Neural cell (in vitro differentiated cells): ENCODE measurements at regions not wholly inside any gene's neighbourhood (a gene's known extent, or its start where the extent isn't known, plus 50 kb on each side); places are given as distances from the start of the nearest gene placed in this dataset.

Experiments
- H2AFZ ChIP-seq: fragments of 200-600, 300-800 bp; sonication (generic), shearing (Covaris generic); 2 replicates; pipeline ENCODE4 v1.6.0; 2014; ENCODE audit warnings: low read depth, mild to moderate bottlenecking, antibody characterized with exemption, low read length, moderate library complexity
- H3F3A ChIP-seq: fragments of 200-600 bp; shearing (Covaris generic); 2 replicates; pipeline ENCODE4 v1.6.1; 2016; ENCODE audit warnings: mild to moderate bottlenecking, moderate library complexity, mixed read lengths, antibody characterized with exemption, low read length; ENCODE audit not compliant: insufficient read depth, poor library complexity, severe bottlenecking
- H3K27ac ChIP-seq: fragments of 200-600, 300-800 bp; sonication (generic), shearing (Covaris generic); 2 replicates; pipeline ENCODE4 v1.5.1; 2014; ENCODE audit warnings: mild to moderate bottlenecking, low read length, moderate library complexity
- H3K27me3 ChIP-seq: fragments of 300-800, 200-600 bp; sonication (generic), shearing (Covaris generic); 2 replicates; pipeline ENCODE4 v1.6.0; 2014; ENCODE audit warnings: mild to moderate bottlenecking, low read depth, low read length, moderate library complexity; ENCODE audit not compliant: insufficient read depth
- H3K36me3 ChIP-seq: fragments of 300-800, 200-600 bp; sonication (generic), shearing (Covaris generic); 2 replicates; pipeline ENCODE4 v1.5.1; 2014; ENCODE audit warnings: mild to moderate bottlenecking, antibody characterized with exemption, low read length, moderate library complexity; ENCODE audit not compliant: insufficient read depth
- H3K4me2 ChIP-seq: fragments of 300-800, 200-600 bp; sonication (generic), shearing (Covaris generic); 2 replicates; pipeline ENCODE4 v1.6.0; 2014; ENCODE audit warnings: mild to moderate bottlenecking, low read length
- H3K4me3 ChIP-seq: fragments of 300-800, 200-600 bp; sonication (generic), shearing (Covaris generic); 2 replicates; pipeline ENCODE4 v1.5.1; 2014; ENCODE audit warnings: mild to moderate bottlenecking, low read length, moderate library complexity
- H3K79me2 ChIP-seq: fragments of 200-600 bp; shearing (Covaris generic); replicated peaks from 2 replicates; pipeline ENCODE4 v1.6.0; 2014; ENCODE audit warnings: mild to moderate bottlenecking, low read length, moderate library complexity; ENCODE audit not compliant: insufficient read depth
- H3K9ac ChIP-seq: fragments of 300-800, 200-600 bp; sonication (generic), shearing (Covaris generic); 2 replicates; pipeline ENCODE4 v1.6.1; 2016; ENCODE audit warnings: mild to moderate bottlenecking, low read length, mixed read lengths
- H3K9me2 ChIP-seq: fragments of 200-600 bp; shearing (Covaris generic); 2 replicates; pipeline ENCODE4 v1.6.1; 2016; ENCODE audit warnings: mild to moderate bottlenecking, low read length, mixed read lengths; ENCODE audit not compliant: insufficient read depth
- H3K9me3 ChIP-seq: fragments of 200-600, 300-800 bp; sonication (generic), shearing (Covaris generic); 2 replicates; pipeline ENCODE4 v1.6.1; 2016; ENCODE audit warnings: mild to moderate bottlenecking, mixed run types, low read length, moderate library complexity, mixed read lengths
- H4K20me1 ChIP-seq: fragments of 200-600 bp; shearing (Covaris generic); 2 replicates; pipeline ENCODE4 v1.6.1; 2016; ENCODE audit warnings: mild to moderate bottlenecking, mixed run types; ENCODE audit not compliant: insufficient read depth
- CTCF ChIP-seq: fragments of 450-650 bp; IDR thresholded peaks from 2 replicates; pipeline ENCODE4 v1.5.1; 2014; ENCODE audit warnings: antibody characterized with exemption, mild to moderate bottlenecking, moderate library complexity; ENCODE audit not compliant: poor library complexity, severe bottlenecking
- EP300 ChIP-seq: fragments of 450-650 bp; conservative IDR thresholded peaks from 2 replicates; pipeline ENCODE4 v1.6.1; 2014; ENCODE audit warnings: antibody characterized with exemption, mild to moderate bottlenecking, moderate library complexity; ENCODE audit not compliant: poor library complexity, severe bottlenecking
- EZH2 ChIP-seq: fragments of 200-600, 300-800 bp; shearing (Covaris generic), sonication (generic); IDR thresholded peaks from 2 replicates; pipeline ENCODE4 v1.6.1; 2014; ENCODE audit warnings: antibody characterized with exemption, low read length, borderline replicate concordance, mild to moderate bottlenecking; ENCODE audit not compliant: insufficient read depth, poor library complexity, severe bottlenecking
- MXI1 ChIP-seq: fragments of 450-650 bp; conservative IDR thresholded peaks from 2 replicates; pipeline ENCODE4 v1.6.1; 2014; ENCODE audit warnings: antibody characterized with exemption, mild to moderate bottlenecking; ENCODE audit not compliant: poor library complexity, severe bottlenecking
- POLR2AphosphoS5 ChIP-seq: IDR thresholded peaks from 2 replicates; pipeline ENCODE4 v1.6.1; 2012
- RAD21 ChIP-seq: fragments of 450-650 bp; conservative IDR thresholded peaks from 2 replicates; pipeline ENCODE4 v1.6.1; 2014; ENCODE audit warnings: antibody characterized with exemption, mild to moderate bottlenecking, moderate library complexity
- REST ChIP-seq: IDR thresholded peaks from 2 replicates; pipeline ENCODE4 v1.6.1; 2012; ENCODE audit warnings: borderline replicate concordance
- SMC3 ChIP-seq: fragments of 450-650 bp; conservative IDR thresholded peaks from 2 replicates; pipeline ENCODE4 v1.6.1; 2014; ENCODE audit warnings: antibody characterized with exemption, mild to moderate bottlenecking, moderate library complexity; ENCODE audit not compliant: poor library complexity
- TAF1 ChIP-seq: IDR thresholded peaks from 2 replicates; pipeline ENCODE4 v1.6.1; 2012; ENCODE audit warnings: low read depth

GRCh38 chr2:225170162-225170561 lies 127.9 kb upstream of the DOCK10 start:
- Histone ChIP-seq H3K4me3 (no peak overlapping the region), H3K27ac (no peak overlapping the region), H3F3A (no peaks in the 10 kb centered on the region), H3K9me2 (no peaks in the 10 kb centered on the region), H3K4me2 (no peak overlapping the region), H3K9ac (no peak overlapping the region), H3K79me2 (no peaks in the 10 kb centered on the region), H3K27me3 (no peaks in the 10 kb centered on the region), H4K20me1 (no peaks in the 10 kb centered on the region), H3K9me3 (no peaks in the 10 kb centered on the region), H2AFZ (no peak overlapping the region), H3K36me3 (no peaks in the 10 kb centered on the region)
- TF ChIP-seq EZH2 = no peak
- no peak for TF ChIP-seq SMC3
- no peak for TF ChIP-seq CTCF
- no peak for TF ChIP-seq MXI1
- TF ChIP-seq POLR2AphosphoS5 = no peak
- no peak for TF ChIP-seq RAD21
- no peak for TF ChIP-seq TAF1
- TF ChIP-seq REST = no peak
- no peak for TF ChIP-seq EP300

- H3K79me2 ChIP-seq = no peaks in the 10 kb centered on the region
- H3F3A ChIP-seq = no peaks in the 10 kb centered on the region
- no peak overlapping the region for H3K4me2 ChIP-seq
- H3K9ac ChIP-seq = no peak overlapping the region
- no peaks in the 10 kb centered on the region for H3K9me3 ChIP-seq
- H4K20me1 ChIP-seq = no peaks in the 10 kb centered on the region
- no peak overlapping the region for H3K27ac ChIP-seq
- H3K27me3 ChIP-seq = no peaks in the 10 kb centered on the region
- H3K9me2 ChIP-seq = no peaks in the 10 kb centered on the region
- H3K36me3 ChIP-seq = no peaks in the 10 kb centered on the region
- no peak overlapping the region for H3K4me3 ChIP-seq
- no peak overlapping the region for H2AFZ ChIP-seq
- TF ChIP-seq POLR2AphosphoS5 = no peak
- no peak for TF ChIP-seq EZH2
- TF ChIP-seq SMC3 = no peak
- TF ChIP-seq EP300 = no peak
- TF ChIP-seq CTCF = no peak
- no peak for TF ChIP-seq RAD21
- no peak for TF ChIP-seq REST
- no peak for TF ChIP-seq MXI1
- no peak for TF ChIP-seq TAF1
Measured at GRCh38 chr2:225169396-225169795, 127.1 kb upstream of the DOCK10 start.
